GM13976 (cell line): ENCODE measurements at regions not wholly inside any gene's neighbourhood (a gene's known extent, or its start where the extent isn't known, plus 50 kb on each side); places are given as distances from the start of the nearest gene placed in this dataset.

Source experiments
- DNase-seq: peaks from one replicate; pipeline ENCODE4 v3.0.0; 2012; ENCODE audit warnings: low spot score
- in situ Hi-C: fragments of 300-500 bp; cut with MboI; formaldehyde crosslinking; loops from one replicate; pipeline ENCODE4 v1.12.0; 2022; ENCODE audit warnings: low sequenced_read_pairs, mixed read lengths, inconsistent platforms; ENCODE audit not compliant: unreplicated experiment
- TF ChIP-seq, protein P1 (sequence below): IDR thresholded peaks from 2 replicates; pipeline ENCODE4 v1.5.1; 2012; ENCODE audit warnings: borderline replicate concordance, mild to moderate bottlenecking; ENCODE audit not compliant: insufficient read depth; ENCODE audit errors: extremely low read depth, missing control alignments, control extremely low read depth

DNA sequence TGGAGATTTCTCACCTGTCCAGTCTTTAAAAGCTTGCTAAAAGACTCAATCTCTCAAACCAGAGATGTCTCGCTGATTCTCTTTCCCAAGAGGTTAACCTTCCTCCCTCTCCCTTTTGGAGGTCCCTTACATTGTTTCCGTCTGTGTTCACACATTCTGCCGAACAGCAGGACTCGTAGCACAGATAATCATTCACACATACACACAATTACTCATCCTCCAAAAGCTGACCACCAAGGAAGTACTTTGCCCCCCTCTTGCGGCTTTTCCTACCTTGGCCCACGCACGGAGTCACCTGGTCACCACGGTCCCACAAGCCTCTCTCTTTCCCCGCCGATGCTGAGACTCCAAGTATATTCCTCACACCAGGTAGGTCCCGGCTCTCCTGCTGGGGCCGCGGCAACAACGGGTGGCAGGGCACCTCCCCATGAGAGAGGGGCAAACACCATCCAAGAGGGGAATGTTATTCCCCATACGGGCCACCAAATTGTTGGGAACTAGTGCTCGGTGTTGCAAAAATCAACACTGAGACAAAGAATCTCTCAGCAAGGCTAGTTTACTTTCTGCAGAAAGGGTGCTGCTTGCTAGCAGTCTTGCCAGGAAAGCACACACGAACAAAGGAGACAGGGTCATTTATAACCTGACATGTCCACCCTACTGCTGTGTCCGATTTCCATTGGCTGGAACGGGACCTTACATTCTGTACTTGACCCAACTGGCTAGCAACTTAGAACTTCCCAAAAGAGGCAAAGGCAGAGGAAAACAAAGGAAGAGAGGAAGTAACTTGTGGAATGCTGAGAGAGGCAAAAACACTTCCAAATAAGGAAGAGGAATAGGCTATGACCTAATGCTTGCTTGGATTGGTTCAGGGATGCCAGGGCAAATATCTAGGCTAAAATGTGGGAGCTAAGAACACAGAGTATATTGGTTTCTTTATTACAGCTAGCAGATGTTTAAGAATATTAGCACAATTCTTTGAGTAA is 102.1 kb upstream of the NECTIN3 start:
- DNase-seq = no peak
- in situ Hi-C loops = no loop called here
- TF ChIP-seq, protein P1, sequence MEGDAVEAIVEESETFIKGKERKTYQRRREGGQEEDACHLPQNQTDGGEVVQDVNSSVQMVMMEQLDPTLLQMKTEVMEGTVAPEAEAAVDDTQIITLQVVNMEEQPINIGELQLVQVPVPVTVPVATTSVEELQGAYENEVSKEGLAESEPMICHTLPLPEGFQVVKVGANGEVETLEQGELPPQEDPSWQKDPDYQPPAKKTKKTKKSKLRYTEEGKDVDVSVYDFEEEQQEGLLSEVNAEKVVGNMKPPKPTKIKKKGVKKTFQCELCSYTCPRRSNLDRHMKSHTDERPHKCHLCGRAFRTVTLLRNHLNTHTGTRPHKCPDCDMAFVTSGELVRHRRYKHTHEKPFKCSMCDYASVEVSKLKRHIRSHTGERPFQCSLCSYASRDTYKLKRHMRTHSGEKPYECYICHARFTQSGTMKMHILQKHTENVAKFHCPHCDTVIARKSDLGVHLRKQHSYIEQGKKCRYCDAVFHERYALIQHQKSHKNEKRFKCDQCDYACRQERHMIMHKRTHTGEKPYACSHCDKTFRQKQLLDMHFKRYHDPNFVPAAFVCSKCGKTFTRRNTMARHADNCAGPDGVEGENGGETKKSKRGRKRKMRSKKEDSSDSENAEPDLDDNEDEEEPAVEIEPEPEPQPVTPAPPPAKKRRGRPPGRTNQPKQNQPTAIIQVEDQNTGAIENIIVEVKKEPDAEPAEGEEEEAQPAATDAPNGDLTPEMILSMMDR = no peak

DNA sequence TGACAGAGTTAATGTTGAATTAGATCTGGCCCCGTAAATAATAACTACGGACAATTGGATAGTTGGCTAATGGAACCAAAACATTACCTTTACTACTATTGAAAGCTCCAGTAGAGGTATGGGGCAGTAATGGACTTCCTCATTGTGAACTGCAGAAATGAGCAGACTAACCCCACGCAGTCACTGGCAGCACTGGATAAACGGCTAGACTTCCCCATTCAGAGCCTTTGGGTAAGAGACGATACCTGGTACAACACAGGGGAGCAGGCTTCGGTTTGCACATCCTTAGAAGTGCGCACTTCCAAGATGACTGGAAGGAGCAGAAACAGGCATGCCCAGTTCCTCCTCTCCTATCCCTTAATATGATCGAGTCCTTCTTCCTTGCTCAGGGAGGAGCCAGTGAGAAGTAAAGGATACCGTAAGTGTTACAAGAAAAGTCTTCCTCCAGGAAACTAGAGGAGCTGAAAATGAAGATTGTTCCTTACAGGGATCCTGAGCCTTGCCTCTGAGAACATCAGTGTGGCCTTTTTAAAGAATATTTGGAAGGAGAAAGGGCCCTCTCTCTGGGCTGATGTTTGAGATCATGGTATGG is 100.5 kb upstream of the NECTIN3 start:
- TF ChIP-seq, protein P1 = no peak
- no peak for DNase-seq
- in situ Hi-C loops = no loop called here

DNA sequence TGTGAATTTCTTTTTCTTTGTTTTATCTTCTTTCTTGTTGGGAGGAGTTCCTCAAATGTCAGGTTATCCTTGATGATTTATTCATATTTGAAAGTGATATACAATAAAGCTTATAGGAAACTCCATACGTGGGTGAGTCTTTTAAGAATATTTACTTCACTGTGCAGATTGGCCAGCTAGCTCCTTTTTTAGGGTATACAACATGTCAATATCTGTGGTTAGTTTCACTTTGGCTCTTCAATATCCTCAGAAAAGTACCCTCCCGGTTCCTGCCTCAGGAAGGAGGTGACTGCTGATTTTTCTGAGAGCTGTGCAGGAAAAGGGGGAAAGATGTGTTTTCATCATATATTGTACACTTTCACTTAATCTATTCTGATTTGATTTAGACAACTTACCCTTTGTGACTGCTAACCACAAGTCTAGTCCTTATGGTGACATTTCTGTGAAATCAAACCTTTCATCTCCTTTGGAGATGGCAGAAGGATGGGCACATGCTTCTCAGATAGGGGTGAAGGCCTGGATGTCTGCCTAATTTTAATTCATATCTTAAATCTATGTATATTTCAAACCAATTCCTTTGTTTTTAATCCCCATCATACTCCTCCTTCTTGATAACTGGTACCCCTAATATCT is 98.2 kb upstream of the NECTIN3 start:
- DNase-seq = no peak
- TF ChIP-seq, protein P1 = no peak
- in situ Hi-C loops = no loop called here

DNA sequence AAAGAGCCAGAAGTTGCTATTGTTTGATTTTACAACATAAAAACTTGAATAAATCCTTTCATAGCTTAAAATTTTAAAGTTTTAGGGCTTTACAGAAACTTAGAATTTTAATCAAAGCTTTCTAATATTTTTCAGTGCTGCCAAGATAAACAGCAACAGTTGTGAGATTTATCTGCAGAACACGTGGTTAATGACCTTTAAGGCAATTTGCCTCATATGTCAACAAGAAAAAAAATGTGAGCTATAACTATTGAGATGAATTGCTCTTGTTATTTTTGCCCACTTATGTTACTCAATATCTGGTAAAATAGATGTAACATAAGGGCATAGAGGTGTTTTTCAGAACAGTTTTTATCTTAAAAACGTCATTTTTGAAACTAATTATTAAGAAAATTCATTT is 96.7 kb upstream of the NECTIN3 start:
- TF ChIP-seq, protein P1 = no peak
- DNase-seq = no peak
- in situ Hi-C loops = no loop called here

DNA sequence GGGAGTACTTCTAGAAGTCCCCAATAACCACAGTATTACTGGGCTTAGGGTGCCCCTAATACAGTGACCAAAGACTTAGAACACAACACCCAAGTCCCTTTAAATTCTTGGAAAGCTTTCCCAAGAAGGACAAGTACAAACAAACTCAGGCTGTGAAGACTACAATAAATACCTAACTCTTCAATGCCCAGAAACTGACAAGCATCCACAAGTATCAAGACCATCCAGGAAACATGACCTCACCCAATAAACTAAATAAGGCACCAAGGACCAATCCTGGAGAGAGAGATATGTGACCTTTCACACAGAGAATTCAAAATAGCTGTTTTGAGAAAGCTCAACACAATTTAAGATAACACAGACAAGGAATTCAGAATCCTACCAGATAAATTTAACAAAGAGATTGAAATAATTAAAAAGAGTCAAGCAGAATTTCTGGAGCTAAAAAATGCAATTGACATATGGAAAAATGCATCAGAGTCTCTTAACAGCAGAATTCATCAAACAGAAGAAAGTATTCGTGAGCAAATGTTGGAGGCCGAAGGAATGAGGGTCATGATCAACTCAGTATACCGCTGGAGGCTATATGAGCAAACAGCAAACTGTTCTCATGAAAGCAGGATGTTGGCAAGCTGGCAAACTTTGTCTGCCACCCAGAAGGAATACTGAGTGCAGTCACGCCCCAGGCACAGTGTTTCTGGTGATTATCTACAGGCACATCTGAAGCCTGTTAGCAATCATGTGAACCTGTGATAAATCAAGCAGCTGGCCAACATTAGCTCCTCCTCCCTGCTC is 87.0 kb upstream of the NECTIN3 start:
- DNase-seq = no peak
- in situ Hi-C loops = no loop called here
- TF ChIP-seq, protein P1 = no peak

DNA sequence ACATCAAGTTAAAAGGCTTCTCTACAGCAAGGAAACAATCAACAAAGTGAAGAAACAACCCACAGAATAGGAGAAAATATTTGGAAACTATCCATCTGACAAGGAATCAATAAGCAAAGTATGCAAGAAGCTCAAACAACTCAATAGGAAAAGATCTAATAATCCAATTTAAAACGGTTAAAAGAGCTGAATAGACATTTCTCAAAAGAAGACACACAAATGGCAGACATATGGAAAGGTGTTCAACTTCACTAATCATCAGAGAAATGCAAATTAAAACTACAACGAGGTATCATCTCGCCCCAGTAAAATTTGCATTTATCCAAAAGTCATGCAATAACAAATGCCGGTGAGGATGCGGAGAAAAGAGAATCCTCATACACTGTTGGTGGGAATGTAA is 82.2 kb upstream of the NECTIN3 start:
- in situ Hi-C loops = no loop called here
- TF ChIP-seq, protein P1 = no peak
- DNase-seq = no peak
